NCI-H128 (cell line): ENCODE measurements at regions not wholly inside any gene's neighbourhood (a gene's known extent, or its start where the extent isn't known, plus 50 kb on each side); places are given as distances from the start of the nearest gene placed in this dataset.
"Not testable (repeated sequence)": the region's sequence is repeated elsewhere in the genome, so short reads cannot be mapped to it uniquely, and the experiment has no call there.

ENCODE experiments used
- DNase-seq: peaks from one replicate; lab custom pipeline; 2025; ENCODE audit not compliant: unreplicated experiment; lab: John Stamatoyannopoulos, UW

DNA sequence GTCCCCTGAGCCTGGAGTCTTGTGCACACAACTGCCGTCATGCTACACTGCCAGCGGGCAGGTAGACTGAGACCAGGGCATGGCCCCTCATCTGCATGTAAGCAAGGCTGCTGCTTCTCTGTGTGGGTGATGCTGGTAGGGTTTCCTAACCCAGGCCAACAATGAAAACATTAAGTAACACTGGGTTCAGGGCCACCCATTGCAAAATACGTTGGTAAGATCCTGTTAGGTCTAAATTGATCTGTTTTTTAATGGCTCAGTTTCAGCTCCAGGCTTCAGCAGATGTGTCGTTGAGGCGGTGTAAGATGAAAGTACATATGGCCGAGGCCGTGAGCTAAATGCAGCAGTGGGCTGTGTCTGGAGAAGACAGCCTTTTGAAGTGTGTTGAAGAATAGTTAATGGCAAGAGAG is 383.4 kb downstream of the IRS2 start:
- no peak for DNase-seq

DNA sequence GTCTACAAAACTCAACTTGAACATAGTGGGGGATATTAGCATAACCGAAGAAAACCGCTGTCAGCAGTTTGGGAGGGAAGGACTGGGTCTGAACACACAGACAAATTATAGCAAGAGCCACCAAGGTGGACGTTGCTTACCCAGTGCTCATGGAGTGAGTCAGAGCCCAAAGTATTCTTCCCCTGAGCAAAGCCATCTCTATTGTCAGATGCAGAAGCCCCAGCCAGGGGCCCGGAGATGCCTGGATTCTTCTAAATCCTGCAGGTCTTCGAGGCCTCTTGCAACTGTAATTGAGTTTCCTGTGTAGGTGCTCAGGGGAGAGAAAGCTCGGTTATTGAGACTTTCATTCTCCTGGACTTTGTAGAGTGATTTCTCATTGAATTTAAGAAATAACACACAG is 384.5 kb downstream of the IRS2 start:
- no peak for DNase-seq

DNA sequence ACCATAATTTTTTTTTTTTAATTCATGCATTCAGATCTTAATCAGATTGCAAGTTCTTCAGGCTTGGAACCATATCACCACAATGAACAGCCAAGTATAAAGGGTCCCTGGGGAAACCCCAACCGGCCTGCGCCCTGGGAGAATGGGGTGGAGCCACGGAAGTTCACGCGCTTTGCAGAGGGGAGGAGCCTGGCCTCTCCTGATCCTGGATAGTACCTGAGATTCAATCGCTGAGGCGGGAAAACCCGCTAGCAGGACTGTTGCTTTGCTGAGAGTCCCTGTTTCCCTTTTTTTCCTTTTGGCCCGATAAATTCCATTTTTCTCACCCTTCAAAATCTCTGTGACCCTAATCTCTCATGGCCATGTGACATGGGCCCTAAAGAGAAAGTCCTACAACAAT is 385.1 kb downstream of the IRS2 start:
- no peak for DNase-seq

DNA sequence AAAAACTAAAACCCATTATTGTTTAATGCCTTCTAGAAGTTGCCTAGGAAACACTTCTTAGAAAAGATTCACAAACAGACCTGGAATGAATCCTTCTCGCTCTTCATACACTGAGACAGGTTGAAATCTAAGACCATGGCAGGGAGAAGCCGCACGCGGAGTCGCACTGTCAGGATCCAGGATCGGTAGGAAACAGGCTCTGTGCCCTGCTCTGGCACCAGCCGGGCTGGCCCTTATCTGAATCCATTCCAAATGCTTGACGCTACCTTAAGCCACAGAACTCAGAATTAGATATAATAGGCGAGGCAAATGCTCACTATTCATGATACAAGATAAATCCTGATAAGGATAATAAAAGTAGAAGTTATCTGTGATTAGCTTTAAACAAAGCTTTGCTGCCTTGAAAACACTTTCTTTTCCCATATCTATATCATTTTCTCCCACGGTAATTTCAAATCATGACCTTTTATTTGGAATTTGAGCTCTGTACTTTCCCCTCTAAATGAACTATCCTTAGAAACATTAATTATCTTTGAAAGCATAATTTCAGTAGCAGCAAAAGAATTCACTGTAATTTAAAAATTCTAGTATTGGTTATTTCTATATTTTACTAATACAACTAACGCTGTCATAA is 385.6 kb downstream of the IRS2 start:
- DNase-seq = no peak

DNA sequence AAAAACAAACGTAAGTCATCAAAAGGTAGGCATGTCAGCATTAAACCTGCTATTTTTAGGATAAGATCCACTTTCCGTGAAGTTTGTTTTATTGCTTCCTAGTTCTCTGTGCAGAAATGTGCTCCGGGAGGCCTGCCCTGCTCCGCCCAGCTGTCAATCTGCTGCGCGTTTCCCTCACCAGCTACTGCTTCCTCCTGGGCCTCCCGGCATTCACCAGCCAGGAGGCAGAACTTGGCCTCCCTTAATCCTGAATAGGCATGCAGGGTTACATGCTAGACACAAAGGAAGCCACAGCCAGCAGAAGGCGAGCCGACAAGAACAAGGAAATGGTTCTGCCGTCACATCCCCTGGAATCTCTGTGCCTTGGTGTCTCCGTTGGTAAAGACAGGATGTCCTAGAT is 386.2 kb downstream of the IRS2 start:
- DNase-seq = no peak

DNA sequence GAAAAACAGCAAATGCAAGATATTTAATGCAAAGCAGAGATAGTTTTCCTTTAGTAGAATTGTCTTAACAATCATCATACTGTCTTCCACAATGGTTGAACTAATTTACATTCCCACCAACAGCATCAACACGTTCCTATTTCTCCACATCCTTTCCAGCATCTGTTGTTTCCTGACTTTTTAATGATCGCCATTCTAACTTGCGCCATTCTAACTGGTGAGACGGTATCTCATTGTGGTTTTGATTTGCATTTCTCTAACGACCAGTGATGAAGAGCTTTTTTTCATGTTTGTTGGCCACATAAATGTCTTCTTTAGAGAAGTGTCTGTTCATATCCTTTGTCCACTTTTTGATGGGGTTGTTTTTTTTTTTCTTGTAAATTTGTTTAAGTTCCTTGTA is 388.3 kb downstream of the IRS2 start:
- DNase-seq = not testable (repeated sequence)

DNA sequence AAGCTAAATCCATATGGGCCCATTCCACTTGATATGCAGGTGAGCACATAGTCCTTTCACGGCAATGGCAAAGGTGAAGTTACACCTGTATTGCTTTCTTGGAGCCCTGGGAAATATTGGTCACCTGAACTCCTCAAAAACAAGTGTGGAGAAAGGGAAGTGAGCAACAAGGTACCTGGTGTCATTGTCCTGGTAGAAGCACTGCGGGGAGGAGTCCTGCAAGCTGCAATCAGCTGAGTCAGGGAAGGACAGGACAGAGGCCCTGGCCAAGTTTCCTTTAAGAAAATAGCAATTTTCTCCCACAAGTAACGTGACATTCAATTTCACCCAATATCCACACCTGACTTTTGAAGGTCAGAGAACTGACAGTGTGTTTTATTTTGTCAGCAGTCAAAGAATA is 389.1 kb downstream of the IRS2 start:
- DNase-seq = no peak

DNA sequence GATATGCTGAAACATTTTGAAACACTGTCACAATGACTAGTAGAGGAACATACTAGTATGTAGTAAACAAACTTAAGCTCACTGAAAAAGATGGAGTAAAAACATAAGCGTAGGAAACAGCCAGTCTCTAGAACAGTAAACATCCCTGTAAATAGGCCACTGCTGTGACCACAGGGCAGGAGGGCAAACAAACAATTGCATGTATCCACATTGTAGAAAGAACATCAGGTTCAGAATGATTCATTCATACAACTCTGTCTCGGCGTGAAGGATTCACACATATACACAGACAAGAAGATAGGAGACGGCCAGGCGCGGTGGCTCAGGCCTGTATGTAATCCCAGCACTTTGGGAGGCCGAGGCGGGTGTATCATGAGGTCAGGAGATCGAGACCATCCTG is 390.1 kb downstream of the IRS2 start:
- no peak for DNase-seq

DNA sequence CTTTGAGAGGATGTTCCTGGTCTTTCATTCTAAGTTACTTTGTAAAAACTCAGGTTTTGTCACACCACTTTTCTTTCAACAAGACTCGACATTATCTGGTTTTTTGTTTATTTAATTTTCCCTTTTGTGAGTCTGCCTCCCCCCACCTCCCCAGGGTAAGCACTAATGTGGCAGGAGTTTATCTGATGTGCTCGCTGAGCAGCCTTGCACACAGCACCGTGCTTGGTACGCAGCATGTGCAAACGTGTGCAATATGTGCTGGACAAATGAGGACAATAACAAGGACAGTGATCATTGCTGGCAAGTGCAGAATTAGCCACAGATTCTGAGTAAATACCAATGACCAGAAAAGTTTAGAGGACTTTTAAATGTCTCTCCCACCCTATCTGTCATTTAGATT is 391.4 kb downstream of the IRS2 start:
- DNase-seq = no peak

DNA sequence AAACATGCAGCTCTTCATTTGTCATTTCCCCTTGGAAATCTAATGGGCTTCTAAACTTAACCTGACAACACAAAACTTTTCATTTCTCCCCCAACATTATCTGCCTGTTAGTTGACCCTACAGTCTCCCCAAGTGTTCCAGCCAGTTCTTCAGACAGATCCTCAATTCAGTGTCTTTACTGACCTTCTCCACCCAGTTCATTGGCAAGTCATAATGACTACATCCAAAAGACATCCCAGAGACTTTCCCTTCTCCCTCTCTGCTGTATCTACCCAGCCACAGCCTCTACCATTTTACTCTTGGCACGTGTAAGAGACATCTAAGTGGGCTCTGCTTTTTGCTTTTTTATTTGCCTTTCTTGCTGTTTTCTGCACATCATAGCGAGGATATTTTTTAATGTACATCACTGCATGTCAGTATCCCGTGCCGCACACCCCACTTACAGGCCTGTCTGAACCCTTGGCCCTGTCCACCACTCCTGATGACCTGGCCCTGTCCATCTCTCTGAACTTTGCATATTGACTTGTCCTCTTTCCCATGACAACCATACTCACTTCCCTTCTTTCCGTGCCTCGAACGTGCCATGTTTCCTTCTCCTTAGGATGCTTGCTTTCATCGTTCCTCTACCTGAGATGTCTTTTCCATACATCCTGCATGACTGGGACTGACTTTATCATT is 391.9 kb downstream of the IRS2 start:
- no peak for DNase-seq

DNA sequence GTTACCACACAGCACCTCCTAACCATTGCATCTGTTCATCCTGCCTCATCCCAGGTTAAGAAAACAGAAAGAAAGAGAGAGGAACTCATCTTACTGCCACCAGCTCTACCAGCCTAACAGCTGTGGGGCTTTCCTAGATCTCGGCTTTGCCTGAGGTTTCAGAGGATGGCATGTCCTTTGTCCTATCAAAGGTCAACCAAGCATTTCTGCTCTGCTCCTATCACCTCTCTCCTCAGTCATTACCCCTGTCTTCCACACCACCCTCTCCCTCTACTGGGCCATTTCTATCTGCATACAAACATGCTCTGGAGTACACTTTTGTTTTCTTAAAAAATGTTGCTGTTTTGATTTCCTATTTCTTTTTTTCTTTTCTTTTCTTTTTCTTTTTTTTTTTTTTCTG is 393.3 kb downstream of the IRS2 start:
- no peak for DNase-seq

DNA sequence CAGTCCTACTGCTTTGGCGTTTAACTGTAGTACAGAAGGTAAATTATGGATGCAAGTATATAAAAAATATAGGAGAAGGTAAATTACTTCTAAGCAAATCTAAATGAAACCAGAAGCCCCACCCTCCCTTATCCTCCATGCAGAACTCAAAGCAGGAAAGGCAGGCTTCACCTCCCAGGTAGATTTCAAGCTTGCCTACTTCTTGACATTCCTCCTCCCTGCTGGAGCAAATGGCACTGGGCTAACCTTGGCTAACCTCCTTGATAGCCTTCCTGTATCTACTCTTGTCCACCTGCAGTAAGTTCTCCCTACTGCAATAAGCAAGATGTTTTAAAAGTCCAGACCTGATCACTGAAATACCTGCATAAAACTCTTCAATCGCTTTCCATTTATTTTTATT is 396.0 kb downstream of the IRS2 start:
- DNase-seq = no peak

DNA sequence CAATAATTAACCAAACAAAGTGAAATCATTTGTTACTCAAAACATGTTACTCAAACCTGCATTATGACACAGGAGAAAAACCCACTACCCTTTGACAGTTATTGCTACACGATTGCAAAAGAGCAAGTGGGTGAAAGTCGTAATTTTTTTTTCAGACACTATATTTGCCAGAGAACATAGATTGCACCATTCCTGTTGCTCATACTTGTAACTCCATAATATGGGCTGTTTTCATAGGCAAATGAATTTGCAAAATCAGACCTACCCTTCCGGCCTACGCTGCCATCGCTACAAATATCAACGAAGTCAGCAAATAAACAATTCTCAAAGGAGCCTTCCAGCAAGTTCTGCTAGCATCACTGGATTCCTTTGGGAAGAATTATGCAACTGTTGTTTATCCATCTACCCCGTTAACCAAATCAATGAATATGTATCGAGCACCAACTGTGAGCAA is 396.5 kb downstream of the IRS2 start:
- DNase-seq = no peak

DNA sequence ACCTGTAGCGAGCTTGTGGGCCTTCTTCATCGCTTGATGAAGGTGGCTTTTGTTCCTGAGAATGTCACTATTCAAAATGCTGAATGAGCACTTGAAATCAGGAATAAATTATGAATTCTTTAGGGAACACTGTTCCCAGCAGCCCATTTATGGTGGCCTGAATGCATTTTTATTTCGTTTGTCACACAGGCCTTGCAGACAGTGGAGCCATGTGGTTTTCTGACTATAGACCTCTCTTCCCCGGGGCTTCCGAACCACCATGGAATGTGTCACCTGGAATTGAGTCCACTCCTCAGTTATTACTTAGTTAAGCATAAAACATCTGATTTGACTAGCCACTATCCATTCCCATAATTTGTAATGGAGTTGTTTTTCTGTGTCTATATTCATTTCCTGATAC is 396.9 kb downstream of the IRS2 start:
- DNase-seq = no peak

DNA sequence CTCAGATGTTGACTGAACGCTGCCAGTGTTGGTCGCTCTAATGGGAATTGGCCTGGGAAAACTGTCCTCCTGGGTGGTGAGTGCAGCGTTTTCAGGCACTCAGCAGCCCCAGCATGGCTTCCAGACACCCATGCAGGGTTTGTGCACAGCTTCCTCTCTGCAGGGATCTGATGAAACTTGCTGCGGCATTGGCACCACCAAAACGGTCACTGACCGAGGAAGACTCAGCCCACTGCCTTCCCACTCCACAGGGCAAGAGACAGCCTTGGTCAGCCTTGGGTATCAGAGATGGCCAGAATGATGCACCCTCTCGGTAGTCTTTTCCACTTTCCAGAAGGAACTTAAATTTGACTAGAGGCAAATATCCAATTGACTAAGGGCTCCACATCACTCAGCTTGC is 398.9 kb downstream of the IRS2 start:
- DNase-seq = no peak

DNA sequence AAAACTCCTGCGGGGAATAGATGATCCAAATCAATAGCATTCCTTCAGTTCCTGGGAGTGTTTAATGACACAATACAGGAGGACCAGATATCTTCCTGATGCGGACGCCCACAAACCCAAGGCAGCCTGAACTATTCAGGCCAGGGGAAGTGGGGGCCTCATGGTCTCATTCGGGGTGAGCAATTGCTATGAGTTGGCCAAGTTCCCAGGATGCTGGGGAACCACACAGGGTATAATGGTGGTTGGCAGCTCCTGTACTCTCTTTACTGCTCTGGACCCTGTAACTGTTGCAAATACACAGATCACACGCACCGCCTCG is 401.2 kb downstream of the IRS2 start:
- DNase-seq = no peak

DNA sequence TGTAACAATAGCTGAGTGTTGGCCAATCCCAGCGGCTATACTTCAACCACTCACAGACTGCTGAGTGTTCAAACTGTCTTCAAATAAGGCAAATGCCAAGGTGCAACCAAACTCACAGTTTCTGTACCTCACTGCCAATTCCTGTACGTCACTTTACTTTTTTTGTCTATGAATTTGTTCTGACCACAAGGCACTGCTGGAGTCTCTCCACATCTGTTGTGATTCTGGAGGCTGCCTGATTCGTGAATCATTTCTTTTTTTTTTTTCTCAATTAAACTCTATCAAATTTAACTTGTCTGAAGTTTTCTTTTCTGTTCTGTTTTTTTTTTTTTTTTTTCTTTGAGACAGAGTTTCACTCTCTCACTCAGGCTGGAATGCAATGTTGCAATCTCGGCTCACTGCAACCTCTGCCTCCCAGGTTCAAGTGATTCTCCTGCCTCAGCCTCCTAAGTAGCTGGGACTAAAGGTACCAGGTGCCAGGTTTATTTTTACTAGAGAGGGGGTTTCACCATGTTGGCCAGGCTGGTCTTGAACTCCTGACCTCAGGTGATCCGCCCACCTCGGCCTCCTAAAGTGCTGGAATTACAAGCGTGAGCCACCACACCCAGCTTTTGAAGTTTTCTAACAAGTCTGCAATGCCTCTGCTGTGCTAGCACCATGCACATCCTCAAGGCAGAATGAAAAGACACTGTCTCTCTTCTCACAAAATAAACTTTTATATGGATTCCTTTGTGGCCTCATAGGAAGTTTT is 401.7 kb downstream of the IRS2 start:
- DNase-seq = no peak

DNA sequence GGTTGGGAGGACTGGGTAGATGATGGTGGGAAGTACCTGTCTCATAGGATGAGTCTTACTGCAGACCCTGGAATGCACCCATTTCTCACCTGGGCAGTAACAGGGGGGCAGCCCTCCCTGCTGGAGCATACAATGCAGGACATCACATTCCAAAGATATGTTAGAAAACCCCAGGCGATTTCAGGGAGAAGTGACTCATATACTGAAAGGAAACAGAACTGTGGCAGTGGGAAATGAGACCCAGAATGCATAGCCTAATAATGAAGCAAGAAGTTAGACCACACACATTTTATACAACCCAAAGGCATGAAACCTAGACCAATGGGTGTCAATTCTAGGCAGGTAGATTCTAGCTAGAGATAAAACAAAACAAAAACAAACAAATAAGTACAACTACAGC is 402.7 kb downstream of the IRS2 start:
- DNase-seq = no peak

DNA sequence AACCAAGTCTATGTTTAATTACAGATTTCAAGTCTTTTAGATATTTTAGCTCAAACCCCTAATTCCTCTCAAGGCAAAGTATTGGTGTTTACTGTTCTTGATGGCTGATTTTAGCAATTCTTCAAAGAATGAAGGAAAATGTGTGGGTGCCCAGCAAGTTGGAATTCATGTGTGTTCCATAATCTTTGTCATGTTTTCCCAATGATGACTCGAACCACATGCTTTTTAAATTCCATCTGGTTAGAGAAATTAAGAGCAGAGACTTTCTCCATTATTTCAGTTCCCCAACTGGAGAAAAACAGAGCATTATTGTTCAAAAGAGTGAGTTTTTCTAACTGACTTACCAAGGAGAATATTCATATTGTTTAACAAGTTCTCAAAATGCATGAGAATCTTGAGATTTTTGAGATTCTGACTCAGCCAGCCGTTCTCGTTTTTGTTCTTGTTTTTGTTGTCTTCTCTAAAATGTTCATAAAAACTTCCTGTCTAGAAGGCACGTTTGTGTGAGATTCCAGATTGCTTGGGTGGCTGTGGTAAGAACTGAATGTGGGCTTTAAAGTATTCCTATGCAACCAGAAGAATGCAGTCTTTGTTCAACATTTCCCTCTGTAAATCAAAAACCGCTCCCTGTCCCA is 404.7 kb downstream of the IRS2 start:
- no peak for DNase-seq

DNA sequence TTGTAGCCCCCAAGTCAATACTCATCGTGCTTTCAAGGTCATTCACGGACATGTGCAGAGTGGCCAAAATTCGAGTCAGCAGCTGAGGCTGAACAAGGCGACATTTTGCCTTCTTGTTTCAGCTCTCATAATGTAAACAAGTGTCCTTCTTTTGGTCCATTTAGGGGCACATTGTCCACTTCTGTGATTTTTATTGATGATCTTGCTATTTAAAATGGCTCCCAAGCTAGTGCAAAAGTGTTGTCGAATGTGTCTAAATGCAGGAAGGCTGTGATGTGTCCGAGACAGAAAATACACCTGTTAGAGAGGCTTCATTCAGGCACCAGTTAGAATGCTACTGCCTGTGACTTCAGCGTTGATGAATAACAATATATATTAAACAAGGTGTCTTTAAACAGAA is 405.9 kb downstream of the IRS2 start:
- DNase-seq = no peak

DNA sequence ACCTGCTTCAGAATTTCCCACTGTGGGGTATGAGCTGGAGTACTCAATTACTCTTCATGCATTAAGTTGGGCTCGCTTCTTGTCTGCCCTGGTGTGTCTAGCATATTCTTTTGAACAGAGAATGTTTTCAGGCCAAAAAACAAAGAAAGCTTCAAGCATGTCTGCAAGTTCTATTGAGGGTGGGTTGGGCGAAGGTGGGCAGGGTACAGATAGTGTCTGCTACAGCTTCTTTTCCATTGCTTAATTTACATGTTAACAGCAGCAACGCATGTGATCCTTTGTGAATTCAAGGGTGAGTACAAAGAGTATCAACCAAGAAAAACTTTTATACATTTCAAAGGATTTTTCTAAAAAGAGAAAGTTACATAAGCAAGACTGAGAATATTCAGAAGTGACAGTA is 406.5 kb downstream of the IRS2 start:
- no peak for DNase-seq

DNA sequence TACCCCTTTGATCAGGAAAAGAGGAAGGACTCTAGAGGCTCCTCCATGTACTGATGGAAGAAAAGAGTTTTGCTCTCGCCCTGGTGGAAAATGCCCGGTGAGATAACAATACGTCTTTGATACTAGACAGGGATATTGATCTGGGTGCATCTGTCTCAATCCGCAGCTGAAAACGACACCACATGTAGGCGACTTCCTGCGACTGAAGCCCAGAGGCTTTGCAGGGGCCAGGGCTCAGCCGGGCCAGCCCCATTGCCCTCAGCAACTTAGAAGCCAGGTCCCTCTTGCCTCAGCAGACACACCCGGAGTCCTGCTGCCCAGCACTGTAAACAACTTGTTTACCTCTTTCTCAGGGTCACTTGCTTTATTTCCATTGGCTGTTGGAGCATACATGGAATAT is 409.4 kb downstream of the IRS2 start:
- no peak for DNase-seq
